ENCODE measurements at regions not wholly inside any gene's neighbourhood (a gene's known extent, or its start where the extent isn't known, plus 50 kb on each side); places are given as distances from the start of the nearest gene placed in this dataset.

DNA sequence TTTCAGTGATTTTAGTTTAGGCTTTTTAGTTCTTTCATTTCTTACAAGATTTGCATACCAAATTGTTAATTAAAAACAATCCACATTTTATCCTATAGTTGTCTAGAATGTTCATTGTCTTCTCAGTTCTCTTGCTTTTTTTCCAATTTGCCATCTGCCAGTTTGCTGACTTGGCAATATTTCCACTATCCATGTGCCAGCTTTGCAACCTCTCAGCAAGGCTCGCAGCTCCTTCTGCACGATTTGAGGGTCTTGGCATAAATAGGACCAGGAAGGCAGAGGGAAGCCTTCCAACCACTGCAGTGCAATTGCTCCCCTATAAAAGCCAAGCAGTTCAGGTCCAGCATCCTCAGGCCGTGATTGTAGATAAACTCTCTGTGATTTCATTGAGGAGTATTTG, 306.8 kb upstream of the FMN2 start:
- DNase-seq (ENCODE audit: low read depth, low spot score): no peak

DNA sequence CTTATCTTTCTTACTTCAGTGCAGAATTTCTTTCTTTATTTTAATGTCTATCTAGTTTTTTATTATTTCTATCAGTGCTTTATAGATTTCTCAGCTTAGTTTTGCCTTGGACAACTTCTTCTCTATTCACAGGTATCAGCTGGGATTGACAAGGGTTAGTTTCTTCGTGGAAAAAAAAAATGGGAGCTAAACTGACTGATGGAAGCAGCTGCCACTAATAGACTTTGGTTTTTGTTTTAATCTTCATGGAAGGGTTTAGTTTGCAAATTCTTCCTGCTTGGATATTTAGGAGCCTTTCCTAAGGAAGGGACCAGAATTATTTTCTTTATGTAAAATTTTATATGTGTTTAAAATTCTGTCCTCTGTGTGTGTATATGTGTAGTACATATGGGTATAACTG, 306.1 kb upstream of the FMN2 start:
- no peak for DNase-seq (ENCODE audit: low read depth, low spot score)

DNA sequence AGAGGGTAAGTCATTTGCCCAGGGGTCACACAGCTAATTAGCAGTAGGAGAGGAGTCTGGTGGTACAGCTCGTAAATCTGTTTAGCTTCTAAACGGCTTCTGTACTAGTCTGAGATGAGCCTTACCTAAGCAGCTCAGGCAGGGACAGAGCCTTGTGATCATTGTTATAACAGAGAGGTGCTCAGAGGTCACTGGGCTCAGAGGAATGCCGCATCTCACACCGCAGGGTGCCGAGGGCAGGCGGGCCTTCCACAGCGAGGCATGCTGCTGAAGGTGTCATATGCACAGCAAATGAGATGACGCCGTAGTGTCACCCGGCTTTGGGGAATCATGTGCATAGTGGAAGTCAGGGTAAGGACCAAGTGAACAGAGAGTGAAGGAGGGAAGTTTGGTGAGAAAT, 305.2 kb upstream of the FMN2 start:
- DNase-seq (ENCODE audit: low read depth, low spot score): no peak

DNA sequence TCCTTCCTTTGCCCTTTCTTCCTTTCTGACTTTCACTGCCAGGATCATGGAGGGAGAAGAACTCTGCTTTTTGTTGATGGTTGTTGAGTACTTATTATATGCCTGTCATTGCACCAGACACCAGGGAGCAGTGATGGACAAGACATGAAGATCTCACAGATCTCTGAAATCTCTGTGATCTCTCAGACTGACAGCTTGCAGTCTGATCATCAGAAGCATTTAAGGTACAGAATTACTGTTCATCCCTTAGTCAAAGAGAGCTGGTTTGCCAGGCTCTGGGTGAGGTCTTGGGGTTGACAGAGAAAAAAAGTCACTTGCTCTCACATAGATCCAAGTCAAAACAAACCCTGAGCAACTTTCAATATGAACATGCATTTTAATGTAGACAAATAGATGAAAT, 299.5 kb upstream of the FMN2 start:
- no peak for DNase-seq (ENCODE audit: low read depth, low spot score)

DNA sequence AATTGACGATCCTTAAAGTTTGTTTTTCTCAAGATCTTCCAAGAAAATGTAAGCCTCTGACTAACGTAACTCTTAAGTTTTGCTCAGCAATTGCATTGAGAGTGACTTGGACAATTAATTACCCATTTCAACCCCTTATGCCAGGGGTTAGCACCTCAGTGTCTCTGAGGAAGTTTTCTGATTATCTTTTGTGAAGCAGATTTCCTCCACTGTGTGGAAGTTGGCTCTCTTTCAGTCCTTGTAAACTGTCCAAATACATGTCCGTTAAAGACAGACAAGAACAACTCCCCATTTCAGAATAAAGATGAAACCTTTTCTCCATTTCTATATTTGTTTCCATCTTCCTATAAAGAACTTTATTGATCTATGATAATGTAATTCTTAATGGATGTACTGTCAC, 296.4 kb upstream of the FMN2 start:
- DNase-seq (ENCODE audit: low read depth, low spot score): no peak

DNA sequence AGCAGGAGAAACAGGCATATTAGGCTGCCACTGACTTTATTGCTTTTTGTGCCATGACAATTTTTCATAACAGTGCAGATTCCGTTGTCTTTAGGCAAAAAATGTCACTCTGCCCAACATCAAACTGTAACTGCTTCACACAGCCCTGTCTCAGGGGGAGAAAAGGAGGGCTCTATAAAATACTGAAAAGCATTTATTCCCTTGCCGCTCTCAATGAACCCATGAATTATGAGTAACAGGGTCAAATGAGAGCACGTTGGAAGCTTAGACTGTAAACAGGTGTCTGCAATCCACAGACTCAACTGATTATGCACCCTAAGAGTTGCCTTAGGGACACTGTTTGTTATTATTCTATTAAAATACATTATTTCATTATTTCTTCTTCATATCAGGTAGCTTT, 292.1 kb upstream of the FMN2 start:
- DNase-seq (ENCODE audit: low read depth, low spot score): no peak

DNA sequence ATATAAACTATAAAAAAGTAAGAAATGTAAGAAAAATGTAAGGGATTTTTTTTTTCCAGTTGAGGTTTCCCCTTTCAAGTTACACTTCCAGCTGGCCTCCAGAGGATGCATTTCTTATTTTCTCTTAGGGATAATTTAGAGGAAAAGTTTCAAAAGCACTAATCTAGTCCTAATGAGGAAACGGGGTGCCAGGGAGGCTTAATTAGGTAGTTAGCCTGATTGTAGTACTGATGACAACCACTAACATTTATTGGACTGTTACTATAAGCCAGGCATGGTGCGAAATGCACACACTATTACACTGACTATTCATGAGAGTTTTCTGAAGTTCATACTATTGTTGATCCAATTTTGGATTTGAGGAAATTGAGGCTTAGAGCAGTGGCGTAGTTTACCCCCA, 290.8 kb upstream of the FMN2 start:
- DNase-seq (ENCODE audit: low read depth, low spot score): no peak

DNA sequence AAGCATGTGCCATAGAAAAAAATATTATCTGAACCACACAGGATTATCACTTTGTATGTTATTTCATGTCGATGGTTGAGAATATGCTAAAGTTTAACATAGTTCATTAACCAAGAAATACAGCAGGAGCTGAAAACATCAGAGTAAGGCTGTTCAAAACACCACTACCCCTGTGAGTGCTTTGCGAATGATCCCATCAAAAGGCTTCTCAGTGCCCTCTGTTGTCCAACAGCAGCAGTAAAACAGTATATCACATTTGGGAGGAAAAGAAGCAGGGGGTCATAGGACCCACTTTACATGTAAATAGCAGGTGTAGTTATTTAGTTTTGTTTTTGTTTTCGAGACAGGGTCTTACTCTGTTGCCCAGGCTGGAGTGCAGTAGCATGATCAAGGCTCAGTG, 289.4 kb upstream of the FMN2 start:
- DNase-seq (ENCODE audit: low read depth, low spot score): no peak

DNA sequence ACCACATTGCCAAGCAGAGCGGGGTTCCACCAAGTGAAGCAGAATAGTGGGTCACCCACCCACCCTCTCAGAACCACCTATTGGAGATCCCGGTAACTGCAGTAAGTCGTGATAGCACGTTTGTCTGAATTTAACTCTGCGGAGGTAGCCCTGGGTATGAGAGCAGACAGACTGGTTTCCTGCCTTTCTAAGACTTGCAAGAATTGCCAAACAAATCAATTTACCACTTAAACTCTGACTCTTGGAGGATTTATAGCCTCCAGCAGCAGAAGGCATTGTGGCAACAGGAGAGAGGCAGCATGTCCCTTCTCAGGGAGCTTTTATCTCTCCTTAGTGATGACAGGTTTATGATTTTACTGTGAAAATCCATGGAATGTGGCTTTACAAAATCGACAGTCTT, 287.9 kb upstream of the FMN2 start:
- no peak for DNase-seq (ENCODE audit: low read depth, low spot score)

DNA sequence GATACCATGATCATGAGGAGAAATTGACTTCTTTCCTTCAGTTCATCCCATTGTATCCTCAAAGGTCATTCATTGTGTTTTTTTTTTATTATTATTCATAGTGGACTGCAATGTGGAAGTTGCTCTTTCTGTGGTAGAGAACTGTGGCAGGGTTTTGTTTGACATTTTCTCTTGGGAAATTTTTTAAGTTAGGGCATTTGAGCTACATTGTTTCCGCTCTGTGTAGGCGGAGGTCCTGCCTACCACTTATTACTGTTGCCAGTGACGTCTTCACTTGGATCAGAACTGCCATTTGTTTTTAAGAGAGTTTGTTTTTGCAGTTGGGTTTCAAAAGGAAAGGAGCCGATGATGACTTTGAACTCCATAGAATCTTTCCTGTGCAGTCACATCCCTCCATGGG, 287.4 kb upstream of the FMN2 start:
- DNase-seq (ENCODE audit: low read depth, low spot score): no peak

DNA sequence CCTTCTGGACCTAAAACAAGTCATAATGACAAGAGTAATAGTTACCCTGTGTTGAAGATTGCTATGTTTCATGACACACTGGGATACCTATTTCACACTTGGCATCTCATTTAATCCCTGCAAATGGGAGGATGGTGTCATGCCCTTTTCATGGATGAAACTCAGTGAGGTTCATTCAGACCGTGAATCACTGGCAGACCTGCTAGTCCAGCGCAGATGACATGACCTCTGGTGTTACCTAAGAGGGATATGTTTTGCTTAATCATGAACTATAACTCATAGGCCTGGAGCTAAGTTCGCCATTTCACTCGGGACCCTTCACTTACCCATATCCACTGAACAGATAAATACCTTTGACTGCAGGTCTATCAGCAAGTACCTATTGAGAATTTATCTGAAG, 286.6 kb upstream of the FMN2 start:
- no peak for DNase-seq (ENCODE audit: low read depth, low spot score)

DNA sequence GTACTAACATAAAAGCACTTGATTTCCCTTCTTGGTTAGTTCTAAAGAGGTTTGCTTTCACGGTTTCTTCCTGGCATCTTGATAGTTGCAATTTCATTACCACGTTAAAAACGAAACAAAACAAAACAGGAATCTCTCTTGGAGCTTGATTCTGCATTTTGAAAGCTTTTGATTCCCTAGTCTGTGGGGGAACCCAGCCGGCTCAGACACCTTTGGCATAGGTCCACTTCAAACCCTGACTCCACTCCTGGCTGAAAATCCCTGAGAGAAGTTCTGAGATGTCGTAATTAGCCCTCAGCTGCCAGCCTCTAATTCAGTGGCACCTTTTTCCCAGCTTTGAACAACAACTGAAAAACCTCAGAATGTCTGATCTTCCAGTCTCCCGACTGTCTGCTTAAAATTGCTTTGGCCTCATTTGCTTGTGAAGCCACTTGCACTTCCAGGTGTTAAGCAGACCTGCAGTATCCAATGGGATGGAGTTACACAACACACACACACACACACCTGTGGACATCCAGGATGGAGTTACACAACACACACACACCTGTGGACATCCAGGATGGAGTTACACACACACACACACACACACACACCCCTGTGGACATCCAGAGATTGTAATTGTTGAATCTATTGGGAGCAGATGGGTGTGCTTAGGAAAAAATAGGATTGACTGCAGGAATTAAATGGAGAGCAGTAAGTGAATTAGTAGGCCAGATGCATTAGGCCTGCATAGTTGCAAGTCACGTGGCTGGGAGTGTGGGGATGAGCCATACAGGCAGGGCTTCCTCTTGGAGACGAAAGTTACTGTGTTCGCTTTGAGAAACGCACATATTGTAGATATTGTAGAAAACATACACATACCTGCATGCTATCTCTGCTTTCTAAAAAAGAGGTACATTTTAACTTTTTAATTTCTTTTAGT, 285.6 kb upstream of the FMN2 start:
- no peak for DNase-seq (ENCODE audit: low read depth, low spot score)

DNA sequence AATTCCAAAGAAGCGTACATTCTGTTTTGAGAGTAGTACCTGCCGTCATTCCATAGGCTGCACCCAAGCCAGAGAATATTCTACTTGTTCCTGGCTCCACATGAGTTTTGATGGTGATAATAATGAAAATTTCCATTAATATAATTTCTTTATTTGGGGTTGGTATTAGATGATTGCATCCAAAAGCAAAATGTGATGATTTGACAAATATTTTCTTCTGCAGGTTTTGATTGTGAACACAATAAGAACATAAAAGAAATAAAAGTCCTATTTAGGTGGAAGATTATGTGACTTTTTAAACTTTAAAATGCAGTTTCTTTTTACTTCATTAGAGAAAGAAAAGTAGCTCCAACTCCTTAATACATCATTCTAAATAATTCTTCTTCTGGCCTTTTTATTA, 284.8 kb upstream of the FMN2 start:
- DNase-seq (ENCODE audit: low read depth, low spot score): no peak

DNA sequence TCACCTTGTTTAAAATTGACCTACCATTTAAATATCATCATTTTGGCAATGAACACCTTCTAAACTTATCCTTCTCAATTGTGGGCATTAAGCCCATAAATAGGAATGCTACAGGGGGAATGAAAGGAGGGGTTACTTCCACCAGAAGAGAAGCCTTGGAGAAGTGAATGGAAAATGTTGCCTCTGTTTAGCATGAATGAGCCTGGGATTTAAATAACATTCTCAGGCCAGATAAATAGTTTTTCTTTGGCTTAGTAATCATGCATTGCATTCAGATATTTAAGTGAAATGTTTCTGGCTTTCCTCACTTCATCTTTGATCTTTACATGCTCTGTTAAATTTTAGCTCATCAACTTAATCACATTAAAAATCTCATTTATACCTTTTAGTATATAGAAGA, 284.3 kb upstream of the FMN2 start:
- no peak for DNase-seq (ENCODE audit: low read depth, low spot score)

DNA sequence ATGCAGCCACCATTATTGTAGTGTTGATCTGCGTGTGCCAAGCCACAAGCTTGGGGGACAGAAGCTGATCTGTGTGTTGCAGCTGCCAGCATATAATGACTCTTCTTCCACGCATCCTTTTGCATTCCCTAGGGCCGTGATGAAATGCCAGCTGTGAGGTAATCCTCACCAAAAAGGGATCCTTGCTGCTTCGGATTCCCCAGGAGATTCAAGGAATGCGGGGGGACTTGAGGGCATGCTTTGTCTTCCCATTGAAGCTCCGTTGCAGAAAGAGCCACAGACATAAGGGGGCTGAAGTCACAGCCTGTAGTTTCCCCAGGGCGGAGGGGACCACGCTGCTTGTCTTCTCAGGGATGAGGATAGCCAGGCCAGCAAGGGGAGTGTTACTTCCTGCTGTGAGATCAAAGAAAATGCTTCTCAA, 281.6 kb upstream of the FMN2 start:
- no peak for DNase-seq (ENCODE audit: low read depth, low spot score)

DNA sequence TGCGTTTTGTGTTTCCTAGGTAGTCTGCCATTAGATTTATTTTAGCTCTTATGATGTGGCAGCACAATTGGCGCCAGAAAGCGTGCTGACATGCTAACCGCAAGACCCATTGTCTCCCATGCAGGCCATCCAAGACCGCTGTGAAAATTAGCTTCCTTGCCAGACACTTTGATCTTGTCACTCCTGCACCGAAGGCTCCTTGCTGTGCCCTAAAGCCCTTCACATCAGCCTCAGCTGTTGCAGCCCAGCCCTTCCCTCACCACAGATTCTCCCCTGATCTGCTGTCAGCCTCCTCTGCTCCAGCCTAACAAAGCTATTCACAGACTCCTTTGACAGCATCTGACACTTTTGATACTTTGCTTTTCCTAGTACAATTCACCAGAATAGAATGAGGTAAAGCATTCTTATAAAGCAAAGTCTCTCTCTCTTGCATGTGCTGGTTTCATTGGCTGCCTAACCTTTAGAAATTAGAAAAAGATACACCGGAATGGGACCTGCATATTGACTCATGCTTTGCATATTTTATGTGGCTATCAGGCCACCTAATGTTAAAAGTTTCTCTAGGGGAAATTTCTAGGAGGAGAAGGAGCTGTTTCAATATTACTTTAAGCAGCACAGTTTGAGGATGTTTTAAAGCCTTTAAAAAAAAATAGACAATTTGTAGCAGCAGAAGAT, 280.3 kb upstream of the FMN2 start:
- DNase-seq (ENCODE audit: low read depth, low spot score): no peak

DNA sequence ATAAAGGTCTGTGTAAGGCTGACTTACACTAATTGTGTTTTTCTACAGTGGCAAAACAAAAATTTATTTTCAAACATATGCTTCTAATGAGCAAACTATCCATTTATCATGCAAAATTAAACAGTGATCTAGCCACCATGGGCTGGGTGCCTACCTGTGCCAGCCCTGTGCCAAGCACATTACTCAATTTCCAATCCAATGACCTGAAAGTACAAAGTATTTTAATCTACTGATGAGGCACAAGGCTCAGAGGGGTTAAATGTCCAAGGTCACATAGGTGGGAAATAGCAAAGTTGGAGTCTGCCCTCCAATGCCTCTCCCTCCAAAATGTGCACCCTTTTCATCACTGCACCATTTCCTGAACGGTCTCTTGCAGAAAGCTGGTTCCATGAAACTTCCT, 279.1 kb upstream of the FMN2 start:
- no peak for DNase-seq (ENCODE audit: low read depth, low spot score)

DNA sequence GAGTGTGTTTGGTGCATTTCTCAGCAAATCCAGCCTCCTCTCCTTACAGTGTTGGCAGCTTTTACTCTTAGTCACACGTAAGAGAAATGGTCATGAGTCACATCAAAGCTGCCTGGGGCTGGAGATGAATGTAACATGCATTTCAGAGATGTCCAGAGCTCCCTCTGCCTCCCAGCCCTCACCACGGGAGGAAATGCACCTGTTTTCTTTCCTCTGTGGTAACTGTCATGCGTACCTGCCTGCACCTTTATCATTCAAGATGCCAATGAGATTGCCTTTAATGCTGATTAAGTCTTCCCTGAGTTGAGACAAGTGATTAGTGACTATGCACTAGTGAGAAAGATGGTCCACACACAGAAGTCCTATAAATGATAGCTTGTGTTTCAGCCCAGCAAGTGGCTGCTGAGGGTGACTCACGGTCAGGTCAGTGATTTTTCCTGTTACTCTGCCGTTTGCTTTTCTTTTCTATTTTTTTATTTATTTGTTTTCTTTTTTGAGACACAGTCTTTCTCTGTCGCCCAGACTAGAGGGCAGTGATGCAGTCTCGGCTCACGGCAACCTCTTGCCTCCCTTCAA, 277.3 kb upstream of the FMN2 start:
- peak; percentile 52 for DNase-seq (ENCODE audit: low read depth, low spot score)

DNA sequence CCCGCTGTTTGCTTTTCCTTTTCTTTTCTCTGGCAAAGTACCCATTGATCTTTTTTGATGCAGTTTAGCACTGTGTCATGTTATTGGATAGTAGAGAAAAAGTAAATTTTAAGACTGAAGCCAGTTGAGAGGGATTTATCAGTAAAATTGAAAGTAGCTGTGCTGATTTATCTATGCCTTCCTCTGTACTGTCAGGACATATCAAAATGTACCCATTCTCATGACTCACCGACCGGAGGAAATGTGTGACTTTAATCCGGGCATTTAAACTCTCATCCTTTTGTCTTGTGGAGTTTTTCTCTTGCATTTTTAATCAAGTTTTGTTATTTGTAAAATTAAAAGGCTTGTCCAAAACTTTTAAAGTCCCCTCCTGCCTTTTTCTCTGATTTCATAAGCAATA, 276.6 kb upstream of the FMN2 start:
- no peak for DNase-seq (ENCODE audit: low read depth, low spot score)

DNA sequence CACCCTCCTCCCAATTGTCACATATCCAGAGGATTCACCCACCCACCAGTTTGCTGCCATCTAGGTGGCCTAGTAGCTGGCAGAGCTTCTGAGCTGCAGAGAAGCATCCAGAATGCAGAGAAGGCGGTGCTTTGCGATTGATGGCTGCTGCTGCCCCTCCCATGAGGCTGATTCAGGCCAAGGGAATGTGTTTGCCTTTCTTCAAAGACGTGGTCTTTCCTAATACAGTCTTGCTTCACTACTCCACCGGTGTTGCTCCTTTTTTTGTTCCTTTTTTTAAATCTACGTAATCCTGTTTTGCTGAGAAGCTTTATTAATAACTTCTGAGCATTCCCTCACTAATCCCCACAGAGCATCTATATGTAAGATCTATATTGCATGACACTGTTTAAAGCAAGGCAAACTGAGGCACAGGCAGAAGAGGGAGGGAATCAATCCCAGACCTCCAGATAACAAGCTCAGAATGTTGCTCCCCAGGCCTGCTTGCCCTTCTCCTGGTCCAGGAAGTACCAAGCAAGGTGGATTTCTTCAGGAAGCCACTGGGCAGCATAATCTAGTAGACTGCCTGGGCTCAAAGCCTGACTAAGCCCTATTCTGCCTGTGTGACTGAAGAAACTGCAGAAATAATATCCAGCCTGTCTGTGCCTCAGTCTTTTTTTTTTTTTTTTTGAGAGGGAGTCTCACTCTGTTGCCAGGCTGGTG, 275.5 kb upstream of the FMN2 start:
- peak; percentile 52 for DNase-seq (ENCODE audit: low read depth, low spot score)

DNA sequence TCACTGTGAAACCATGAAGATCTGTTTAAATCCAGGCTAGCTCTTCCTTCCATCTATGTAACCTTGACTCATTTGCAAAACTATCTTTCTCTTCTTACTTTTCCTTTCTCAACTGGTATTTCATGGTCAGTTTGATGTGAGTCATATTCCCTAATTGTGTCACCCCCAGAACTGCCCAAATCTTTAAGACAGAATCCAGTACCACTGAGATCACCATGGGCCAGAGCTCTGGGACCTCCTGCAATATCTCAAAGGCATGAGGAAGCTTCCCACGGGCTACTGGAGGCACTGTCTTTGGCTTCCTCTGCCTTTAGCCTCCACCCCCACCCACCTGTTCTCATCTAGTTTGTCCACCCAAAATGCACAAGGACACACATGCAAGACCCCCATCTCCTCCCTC, 274.4 kb upstream of the FMN2 start:
- DNase-seq (ENCODE audit: low read depth, low spot score): no peak

DNA sequence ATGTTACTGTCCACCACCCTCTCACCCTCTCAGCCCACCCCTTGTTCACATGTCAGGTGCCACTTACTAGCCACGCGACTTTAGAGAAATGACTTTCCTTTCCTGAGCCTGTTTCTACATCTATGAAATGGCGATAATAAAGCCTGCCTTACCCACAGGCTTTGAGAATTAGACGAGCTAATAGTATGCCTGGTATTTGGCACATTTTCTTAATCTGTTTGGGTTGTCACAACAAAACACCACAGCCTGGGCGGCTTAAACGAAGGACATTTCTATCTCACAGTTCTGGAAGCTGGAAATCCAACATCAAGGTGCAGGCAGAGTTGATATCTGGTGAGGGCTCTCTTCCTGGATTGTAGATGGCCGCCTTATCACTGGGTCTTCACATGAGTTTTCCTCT, 273.9 kb upstream of the FMN2 start:
- DNase-seq (ENCODE audit: low read depth, low spot score): no peak

Data from iPS DF 19.7 (cell line).